ENCODE measurements at regions not wholly inside any gene's neighbourhood (a gene's known extent, or its start where the extent isn't known, plus 50 kb on each side); places are given as distances from the start of the nearest gene placed in this dataset.

GRCh38 chr4:45079616-45080015, 353.3 kb upstream of the GNPDA2 start:
- no peak for DNase-seq (ENCODE audit: low spot score)

- no peak for DNase-seq (ENCODE audit: low spot score)
Observed at GRCh38 chr4:45078201-45078600, 351.8 kb upstream of the GNPDA2 start.

GRCh38 chr4:45072981-45073380, 346.6 kb upstream of the GNPDA2 start:
- DNase-seq (ENCODE audit: low spot score), result peak; percentile 6

DNA sequence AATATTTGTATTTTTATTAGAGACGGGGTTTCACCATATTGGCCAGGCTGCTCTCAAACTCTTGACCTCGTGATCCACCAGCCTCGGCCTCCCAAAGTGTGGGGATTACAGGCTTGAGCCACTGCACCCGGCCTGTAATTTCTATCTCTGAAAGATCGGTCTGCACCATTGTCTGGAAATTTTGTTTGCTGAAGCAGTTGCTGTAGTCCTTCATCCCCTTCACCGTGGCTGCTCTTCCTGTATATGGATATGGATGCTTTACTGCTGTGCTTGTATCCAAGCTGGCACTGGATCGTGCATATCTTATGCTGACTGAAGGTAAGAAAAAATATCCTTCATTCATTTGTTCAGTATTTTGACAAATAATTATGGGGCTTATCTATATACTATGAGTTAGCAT, 338.4 kb upstream of the GNPDA2 start:
- DNase-seq (ENCODE audit: low spot score), result no peak

- DNase-seq (ENCODE audit: low spot score), result no peak
Observed at GRCh38 chr4:45063696-45064095, 337.3 kb upstream of the GNPDA2 start.

- DNase-seq (ENCODE audit: low spot score), result no peak
Observed at GRCh38 chr4:45062935-45063545, 336.7 kb upstream of the GNPDA2 start.

DNA sequence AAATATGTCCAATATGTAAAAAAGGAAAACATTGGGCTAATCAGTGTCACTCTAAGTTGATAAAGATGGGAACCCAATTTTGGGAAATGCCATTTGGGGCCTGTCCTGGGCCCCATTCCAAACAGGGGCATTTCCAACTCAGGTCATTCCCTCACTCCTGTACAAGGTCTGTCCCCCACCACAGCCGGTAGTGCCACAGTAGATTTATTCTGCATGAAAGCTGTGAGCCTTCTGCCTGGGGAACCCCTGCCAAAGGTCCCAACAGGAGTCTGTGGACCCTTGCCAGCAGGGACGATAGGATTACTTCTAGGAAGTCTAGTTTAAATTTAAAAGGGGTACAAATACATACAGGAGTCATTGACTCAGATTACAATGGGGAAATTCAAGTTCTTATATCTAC, 317.6 kb upstream of the GNPDA2 start:
- DNase-seq (ENCODE audit: low spot score), result no peak

- DNase-seq (ENCODE audit: low spot score), result no peak
Observed at GRCh38 chr4:45036677-45037076, 310.3 kb upstream of the GNPDA2 start.

GRCh38 chr4:45033676-45034419, 307.5 kb upstream of the GNPDA2 start:
- no peak for DNase-seq (ENCODE audit: low spot score)

DNA sequence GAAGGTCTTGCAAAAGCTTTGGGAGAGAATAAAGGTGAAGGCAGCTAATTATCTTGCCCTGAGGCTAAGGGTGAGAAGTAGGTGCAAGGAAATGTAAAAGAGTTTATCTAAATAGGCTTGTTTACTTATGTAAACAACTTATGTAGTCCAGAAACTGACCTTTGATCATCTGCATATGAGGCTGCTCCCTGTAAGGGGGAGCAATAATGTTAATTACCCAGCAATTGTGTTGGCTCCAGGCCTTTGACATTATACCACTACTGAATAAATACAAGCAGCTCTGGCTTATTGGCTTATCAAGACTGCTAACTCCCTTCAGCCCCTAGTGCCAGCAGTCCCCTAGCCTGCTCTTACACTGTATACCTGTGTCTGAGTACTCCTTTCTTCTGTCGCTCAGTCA, 303.7 kb upstream of the GNPDA2 start:
- DNase-seq (ENCODE audit: low spot score), result no peak

- DNase-seq (ENCODE audit: low spot score), result no peak
Observed at GRCh38 chr4:45007508-45007907, 281.2 kb upstream of the GNPDA2 start.

- DNase-seq (ENCODE audit: low spot score), result no peak
Observed at GRCh38 chr4:45006078-45006477, 279.7 kb upstream of the GNPDA2 start.

DNA sequence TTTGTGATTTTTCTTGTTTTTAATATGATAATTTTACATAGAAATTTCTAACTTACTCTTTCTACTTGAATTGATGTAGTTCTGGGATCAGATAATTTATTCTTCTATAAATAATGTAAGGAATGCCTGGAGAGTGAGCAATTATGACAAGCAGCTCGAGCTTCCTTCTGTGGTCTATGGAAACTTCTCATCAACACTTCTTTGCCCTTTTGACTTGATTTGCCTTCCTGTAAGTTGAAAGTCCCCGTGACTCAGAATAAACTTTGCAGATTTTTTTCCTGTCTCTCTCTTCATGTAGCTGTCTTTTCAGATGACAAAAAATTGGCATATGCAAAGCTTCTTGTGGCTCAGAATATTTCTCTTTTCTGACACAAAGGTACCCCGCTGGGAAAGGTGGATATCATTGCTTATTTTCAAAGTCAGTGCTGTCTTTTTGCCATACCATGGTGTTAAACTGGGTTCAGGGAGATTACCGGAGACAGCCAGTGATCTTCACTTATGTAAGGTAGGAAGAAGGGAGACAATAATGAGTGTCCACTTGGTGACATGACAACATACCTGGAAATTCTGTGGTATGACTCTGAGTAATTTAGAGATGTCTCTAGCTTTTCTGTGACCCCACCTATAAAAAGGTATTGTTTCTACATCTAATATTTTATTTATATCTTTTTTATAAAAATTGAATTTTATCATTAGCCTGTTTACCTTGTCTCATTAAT, 278.6 kb upstream of the GNPDA2 start:
- DNase-seq (ENCODE audit: low spot score), result no peak

GRCh38 chr4:45004326-45004725, 278.0 kb upstream of the GNPDA2 start:
- DNase-seq (ENCODE audit: low spot score), result no peak

DNA sequence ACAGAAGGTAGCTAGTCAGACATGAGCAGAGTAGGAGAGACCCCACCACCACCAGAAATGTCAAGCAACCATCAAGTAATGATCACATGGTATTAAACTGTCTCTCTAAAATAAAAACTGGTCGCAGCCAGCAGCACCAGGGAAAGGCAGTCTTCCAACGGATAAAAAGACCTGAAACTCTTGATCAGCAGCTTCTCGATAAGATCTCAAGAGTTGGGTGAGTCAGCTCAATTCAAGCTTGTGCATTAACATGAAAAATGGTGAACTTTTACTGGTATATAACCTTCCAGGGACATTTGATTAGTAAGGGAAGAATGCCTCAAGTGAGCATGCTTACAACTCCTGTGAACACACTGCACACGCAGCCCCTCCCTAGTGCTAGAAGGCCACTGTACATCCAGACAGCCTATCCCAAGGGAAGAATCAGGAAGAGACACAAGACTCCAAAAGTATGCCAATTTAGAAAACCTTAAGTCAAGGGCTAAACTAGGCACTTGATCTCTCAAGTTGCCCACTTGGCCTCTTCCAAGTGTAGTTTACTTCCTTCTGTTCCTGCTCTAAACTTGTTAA, 270.0 kb upstream of the GNPDA2 start:
- DNase-seq (ENCODE audit: low spot score), result no peak

DNA sequence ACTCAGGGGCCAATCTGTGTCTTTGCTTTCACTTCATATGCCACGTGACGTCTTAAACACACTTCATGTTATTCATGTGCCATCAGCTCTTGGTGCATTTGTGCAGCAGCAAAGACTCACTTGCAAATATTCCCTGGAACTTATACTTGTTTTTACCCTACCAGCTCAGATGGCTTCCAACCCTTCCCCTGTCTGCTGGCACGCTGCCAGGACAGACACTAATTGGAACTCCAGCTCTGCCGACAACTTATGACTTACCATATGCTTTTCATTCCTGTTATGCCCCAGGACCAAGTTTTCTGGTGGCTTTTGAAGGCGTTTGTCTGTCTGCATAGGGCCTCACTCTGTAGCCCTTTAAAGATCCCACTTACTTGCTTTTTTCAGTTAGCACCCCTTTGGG, 261.7 kb upstream of the GNPDA2 start:
- DNase-seq (ENCODE audit: low spot score), result no peak

DNA sequence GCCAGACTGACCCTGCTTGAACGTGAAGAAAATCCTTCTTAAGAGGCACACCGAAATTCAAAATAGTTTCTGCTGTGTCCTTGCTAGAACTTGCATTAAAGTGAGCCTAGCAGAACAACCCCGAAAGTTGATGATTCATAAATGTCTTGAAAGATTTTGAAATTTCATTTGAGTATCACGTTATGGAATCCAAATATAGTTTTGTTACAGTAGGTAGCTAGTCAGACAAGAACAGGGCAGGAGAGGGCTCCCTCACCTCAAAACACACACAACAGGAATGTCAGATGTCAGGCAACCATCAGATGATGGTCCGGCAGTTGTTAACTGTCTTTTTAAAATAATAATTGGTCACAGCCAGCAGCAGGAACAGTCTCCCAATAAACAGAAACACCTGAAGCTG, 259.6 kb upstream of the GNPDA2 start:
- no peak for DNase-seq (ENCODE audit: low spot score)

GRCh38 chr4:44985152-44985551, 258.8 kb upstream of the GNPDA2 start:
- DNase-seq (ENCODE audit: low spot score), result no peak

DNA sequence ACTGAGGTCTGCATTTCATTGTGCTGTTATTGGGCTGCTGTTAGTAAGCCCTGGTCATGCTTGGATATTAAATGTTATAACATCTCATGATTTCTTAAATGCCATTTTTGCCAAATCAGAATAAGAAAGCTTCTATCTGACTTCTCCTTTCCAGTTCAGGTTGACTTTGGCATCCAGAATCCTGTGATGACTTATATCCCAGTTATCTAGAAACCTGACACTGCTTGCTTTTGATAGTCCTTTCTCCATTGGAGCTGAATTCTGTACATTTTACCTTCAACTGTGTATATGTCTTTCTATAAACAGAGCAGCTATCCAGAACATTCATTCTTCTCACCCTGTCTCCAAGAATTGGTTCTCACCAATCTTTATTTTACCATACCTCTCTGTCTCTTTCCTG, 257.7 kb upstream of the GNPDA2 start:
- no peak for DNase-seq (ENCODE audit: low spot score)

- DNase-seq (ENCODE audit: low spot score), result no peak
Observed at GRCh38 chr4:44983083-44983482, 256.7 kb upstream of the GNPDA2 start.

- no peak for DNase-seq (ENCODE audit: low spot score)
Observed at GRCh38 chr4:44978020-44978419, 251.7 kb upstream of the GNPDA2 start.

DNA sequence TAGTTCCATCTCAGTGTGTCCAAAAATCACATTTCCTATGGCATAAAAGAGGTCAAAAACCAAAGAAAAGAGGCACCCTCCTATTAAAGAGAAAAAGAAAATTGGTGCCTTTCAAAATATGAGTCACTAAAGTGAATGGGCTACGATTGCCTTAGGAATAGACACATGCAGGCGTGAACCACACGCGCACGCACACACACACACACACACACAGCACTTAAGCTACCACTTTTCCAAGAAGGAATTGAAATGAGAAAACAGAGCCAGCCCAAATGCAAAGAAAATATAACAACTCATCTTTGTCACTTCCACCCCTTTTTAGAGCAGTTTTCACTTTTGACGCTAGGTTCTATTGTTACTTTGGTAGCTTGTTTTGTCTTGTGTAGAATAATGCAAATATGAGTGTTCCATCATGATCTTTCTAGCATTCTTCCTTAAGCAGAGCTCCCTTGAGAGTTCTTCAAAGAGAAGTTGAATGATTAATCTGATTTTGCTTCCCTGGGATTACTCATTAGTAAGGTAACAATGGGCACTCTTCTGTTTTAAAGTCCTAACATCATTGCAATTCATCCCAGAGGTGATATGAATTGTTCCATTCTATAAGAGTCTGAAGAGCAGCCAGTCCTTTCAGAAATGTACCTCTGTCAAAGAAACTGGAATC, 239.2 kb upstream of the GNPDA2 start:
- no peak for DNase-seq (ENCODE audit: low spot score)
